GM18868 (cell line): ENCODE measurements at regions not wholly inside any gene's neighbourhood (a gene's known extent, or its start where the extent isn't known, plus 50 kb on each side); places are given as distances from the start of the nearest gene placed in this dataset.
"Not testable (repeated sequence)": the region's sequence is repeated elsewhere in the genome, so short reads cannot be mapped to it uniquely, and the experiment has no call there.

Source experiments
- ATAC-seq: cut with Tn5 transposase; IDR thresholded peaks from one replicate; pipeline ENCODE4 v1.9.1; 2021; ENCODE audit warnings: mild to moderate bottlenecking, moderate library complexity; ENCODE audit not compliant: unreplicated experiment

DNA sequence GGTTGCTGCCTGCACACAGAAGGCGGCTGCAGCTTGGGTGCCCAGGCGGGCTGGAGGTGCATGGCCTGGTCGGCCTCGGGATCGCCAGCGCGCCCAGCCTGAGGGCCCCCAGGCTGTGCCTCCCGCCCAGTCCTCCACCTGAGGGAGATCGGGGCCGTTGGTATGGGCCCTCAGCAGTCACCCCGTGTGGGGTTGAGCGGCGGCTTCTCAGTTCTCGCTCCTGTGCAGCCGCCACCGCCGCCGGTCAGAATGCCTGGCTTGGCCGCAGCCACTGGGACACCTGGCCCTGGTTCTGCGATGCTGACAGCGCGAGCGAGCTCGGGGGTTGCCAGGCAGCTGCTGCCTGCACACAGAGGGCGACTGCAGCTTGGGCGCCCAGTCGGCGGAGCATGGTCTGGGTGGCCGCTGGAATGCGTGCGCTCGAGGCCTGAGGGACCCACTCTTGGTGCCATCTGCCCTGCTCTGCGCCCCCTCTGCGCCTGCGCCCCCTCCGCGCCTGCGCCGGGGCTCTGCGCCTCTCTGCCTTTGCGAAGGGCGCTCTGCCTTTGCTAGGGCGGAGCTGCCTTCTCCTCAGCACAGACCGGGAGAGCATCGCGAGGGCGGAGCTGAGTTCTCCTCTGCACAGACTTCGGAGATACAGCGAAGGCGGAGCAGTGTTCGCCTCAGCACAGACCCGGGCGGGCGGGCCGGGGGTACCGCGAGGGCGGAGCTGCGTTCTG is 84.6 kb upstream of the ZNG1F start:
- peak; percentile 100 for ATAC-seq

DNA sequence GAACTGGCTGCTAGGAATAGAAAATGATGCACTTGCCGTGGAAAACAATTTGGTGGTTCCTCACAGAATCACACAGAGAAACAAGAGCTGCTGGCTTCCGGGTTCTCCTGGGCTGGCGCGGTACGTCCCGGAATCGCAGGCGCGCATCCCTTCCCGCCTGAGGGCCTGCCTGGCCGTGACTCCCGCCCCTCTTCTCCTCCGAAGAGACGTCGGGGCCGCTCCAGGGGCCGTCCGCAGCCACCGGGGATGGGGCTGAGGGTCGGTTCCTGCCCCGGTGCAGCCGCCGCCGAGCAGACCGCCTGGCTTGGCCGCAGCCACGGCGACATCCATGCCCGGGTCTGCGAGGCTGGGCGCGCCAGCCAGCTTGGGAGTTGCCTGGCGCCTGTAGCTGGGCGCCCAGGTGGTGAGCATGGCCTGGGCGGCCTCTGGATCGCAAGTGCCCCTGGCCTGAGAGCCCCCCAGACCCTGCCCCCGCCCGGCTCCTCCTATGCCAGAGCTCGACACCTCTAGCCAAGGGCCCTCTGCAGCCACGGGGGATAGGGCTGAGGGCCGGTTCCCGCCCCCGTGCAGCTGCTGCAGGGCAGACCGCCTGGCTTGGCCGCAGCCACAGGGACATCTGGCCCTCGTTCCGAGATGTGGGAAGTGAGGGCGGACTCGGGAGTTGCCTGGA is 83.9 kb upstream of the ZNG1F start:
- peak; percentile 30 for ATAC-seq

DNA sequence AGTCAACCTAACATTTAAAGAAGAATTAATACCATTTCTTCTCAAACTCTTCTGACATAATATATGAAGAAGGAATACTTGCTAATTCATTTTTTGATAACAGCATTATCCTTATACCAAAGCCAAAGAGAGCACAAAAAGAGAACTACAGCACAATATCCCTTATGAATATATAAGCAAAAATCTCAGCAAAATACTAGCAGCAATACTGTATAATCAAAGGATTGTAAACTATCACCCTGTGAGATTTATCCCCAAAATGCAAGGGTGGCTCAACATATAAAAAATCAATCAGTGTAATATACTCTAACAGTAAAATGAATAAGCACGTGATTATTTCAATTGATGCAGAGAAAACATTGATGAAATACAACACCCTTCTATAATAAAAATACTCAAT is 81.9 kb upstream of the ZNG1F start:
- not testable (repeated sequence) for ATAC-seq

DNA sequence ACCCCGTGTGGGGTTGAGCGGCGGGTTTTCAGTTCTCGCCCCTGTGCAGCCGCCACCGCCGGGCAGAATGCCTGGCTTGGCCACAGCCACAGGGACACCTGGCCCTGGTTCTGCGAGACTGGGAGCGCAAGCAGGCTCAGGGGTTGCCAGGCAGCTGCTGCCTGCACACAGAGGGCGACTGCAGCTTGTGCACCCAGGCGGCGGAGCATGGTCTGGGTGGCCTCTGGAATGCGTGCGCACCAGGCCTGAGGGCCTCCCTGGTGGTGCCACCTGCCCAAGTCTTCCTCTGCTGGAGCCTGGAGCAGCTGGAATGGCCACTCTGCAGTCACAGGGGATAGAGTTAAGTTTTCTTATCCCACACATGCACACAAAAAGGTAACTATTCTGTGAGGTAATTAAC is 80.4 kb upstream of the ZNG1F start:
- not testable (repeated sequence) for ATAC-seq

DNA sequence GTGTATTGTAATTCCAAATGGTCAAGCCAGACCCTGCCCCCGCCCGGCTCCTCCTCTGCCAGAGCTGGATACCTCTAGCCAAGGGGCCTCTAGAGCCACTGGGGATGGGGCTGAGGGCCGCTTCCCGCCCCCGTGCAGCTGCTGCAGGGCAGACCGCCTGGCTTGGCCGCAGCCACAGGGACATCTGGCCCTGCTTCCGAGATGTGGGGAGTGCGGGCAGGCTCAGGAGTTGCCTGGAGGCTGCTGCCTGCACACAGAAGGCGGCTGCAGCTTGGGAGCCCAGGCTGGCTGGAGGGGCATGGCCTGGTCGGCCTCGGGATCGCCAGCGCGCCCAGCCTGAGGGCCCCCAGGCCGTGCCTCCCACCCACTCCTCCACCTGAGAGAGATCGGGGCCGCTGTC is 79.9 kb upstream of the ZNG1F start:
- not testable (repeated sequence) for ATAC-seq

DNA sequence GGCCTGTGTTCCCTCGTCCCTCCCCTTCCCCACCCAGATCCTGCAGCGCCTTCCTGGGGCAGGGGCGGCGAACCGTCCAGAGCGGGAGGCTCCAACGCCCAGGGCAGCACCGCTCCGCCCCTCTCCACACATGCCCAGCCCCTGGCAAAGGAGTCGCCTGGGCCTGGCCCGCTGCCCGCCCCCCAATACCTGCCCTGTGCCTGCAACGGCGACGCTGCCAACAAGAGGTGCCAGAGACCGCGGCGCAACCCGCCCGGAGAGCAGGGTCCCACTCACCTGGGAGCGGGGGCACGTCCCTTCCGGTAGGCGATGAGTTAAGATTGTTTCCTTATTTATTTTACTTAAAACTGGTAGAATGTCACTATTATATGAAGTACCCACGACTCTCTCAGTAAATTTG is 77.5 kb upstream of the ZNG1F start:
- not testable (repeated sequence) for ATAC-seq

DNA sequence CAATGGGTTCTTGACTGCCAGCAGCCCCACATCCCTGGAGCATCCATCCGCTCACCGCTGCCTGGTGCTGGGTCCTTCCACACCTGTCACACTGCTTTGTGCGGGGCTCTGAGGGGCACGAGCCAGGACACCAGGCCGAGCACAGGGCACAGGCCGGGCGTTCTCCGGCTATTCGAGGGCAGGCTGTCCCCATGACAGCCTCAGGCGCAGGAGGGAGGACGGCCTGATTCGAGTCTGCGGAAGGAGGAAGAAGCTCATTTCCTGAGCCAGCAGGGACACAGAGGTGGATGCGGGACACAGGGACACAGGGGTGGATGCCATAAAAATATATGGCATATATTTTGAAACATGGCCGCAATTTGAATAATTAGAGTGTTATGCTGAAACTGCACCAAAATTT is 76.9 kb upstream of the ZNG1F start:
- ATAC-seq = not testable (repeated sequence)

DNA sequence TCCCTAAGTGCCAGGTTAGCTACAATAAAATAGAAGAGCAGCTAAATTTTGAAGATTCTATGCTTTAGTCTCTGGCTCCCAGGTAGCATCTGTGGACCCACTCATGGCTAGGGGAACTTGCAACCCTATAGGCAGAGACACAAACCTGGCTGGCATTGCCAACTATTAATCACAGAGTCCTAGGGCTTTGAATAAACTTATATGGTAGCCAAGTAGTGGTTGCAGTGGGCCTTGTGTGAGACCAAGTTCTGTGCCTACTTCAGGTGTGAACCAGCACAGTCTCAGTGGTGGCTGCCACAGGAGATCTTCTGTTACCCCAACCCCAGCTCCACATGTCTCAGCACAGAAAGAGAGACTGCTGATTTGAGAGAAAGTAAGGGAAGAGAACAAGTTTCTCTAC is 62.9 kb upstream of the ZNG1F start:
- not testable (repeated sequence) for ATAC-seq

DNA sequence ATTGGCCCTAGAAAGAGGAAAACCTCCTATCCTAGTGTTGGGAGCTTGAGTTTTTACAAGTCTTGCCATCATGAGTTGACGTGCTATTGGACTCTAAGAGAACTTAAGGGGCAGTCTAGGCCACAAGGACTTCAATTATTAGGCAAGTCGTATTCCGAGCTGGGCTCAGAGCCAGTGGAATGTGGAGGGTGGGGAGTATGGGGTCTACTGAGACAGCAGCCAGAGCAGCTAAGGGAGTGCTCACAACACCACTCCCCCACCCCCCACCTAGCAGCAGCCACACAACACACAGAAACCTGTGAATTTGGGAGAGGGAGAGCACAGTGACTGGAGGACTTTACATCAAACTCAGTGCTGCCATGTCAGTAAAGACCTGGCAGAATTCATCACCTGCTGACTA is 62.0 kb upstream of the ZNG1F start:
- not testable (repeated sequence) for ATAC-seq

DNA sequence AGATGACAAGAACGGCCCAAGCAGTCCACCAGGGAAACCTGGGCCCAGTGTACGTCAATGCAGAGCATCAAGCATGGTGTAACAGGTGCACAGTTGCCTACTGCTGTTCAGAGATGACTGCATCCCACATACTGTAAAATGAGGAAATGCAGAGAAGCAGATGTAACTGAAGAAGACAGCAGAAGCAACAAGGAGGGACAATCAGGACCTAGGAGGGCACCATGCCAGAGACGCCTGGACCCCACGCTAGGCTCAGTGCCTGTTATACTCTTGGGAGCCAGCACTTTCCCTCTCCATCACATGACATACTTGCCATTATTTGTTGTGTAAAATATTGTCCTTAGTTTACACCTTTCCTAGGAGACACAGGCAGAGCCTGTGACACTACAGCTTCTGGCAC is 57.6 kb upstream of the ZNG1F start:
- ATAC-seq = not testable (repeated sequence)
